ENCODE measurements at regions not wholly inside any gene's neighbourhood (a gene's known extent, or its start where the extent isn't known, plus 50 kb on each side); places are given as distances from the start of the nearest gene placed in this dataset.
A peak's percentile ranks its signal among the peaks of the same experiment; 100 is the strongest.
"Not testable (repeated sequence)": the region's sequence is repeated elsewhere in the genome, so short reads cannot be mapped to it uniquely, and the experiment has no call there.

- TF ChIP-seq, protein P1, sequence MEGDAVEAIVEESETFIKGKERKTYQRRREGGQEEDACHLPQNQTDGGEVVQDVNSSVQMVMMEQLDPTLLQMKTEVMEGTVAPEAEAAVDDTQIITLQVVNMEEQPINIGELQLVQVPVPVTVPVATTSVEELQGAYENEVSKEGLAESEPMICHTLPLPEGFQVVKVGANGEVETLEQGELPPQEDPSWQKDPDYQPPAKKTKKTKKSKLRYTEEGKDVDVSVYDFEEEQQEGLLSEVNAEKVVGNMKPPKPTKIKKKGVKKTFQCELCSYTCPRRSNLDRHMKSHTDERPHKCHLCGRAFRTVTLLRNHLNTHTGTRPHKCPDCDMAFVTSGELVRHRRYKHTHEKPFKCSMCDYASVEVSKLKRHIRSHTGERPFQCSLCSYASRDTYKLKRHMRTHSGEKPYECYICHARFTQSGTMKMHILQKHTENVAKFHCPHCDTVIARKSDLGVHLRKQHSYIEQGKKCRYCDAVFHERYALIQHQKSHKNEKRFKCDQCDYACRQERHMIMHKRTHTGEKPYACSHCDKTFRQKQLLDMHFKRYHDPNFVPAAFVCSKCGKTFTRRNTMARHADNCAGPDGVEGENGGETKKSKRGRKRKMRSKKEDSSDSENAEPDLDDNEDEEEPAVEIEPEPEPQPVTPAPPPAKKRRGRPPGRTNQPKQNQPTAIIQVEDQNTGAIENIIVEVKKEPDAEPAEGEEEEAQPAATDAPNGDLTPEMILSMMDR (IDR thresholded peaks at IDR 0.05), result no peak
- Mint-ChIP-seq H3K4me3 (no peak overlapping the region), H3K4me1 (no peaks in the 10 kb centered on the region), H3K36me3 (no peaks in the 10 kb centered on the region), H3K9me3 (peaks cover 36 to 46% (median 39%) of the 10 kb centered on the region in 7 donors), H3K27me3 (ENCODE audit: low read depth in 3 of 3) (no peaks in the 10 kb centered on the region), H3K27ac (no peak overlapping the region)
- Histone ChIP-seq H3K4me1 (ENCODE audit: control insufficient read depth in 1 of 2, insufficient read depth in 2 of 2, low read length in 2 of 2) (no peaks in the 10 kb centered on the region), H3K9ac (ENCODE audit: insufficient read depth, low read length, poor library complexity, severe bottlenecking) (no peak overlapping the region), H4K20me1 (ENCODE audit: insufficient read depth, low read length) (no peaks in the 10 kb centered on the region), H2AFZ (ENCODE audit: insufficient read depth, low read depth, low read length, poor library complexity, severe bottlenecking) (no peak overlapping the region), H3K27ac (ENCODE audit: low read depth in 1 of 2, low read length in 2 of 2) (no peak overlapping the region), H3K4me2 (replicated peaks; ENCODE audit: extremely low read depth, low read length, poor library complexity, severe bottlenecking) (no peak overlapping the region), H3K9me3 (replicated peaks in 1 of 2; ENCODE audit: control insufficient read depth in 1 of 2, insufficient read depth in 1 of 2, low read length in 2 of 2) (peaks cover 0 to 13% of the 10 kb centered on the region in 2 donors), H3K27me3 (ENCODE audit: control insufficient read depth in 2 of 2, insufficient read depth in 2 of 2, low read length in 2 of 2) (no peaks in the 10 kb centered on the region), H3K79me2 (ENCODE audit: insufficient read depth, low read length) (no peaks in the 10 kb centered on the region), H3K4me3 (replicated peaks in 1 of 3; ENCODE audit: low read depth in 2 of 3, low read length in 3 of 3) (no peak overlapping the region), H3K36me3 (replicated peaks in 1 of 2; ENCODE audit: control insufficient read depth in 1 of 2, insufficient read depth in 2 of 2, low read length in 2 of 2) (no peaks in the 10 kb centered on the region)
- no peak for DNase-seq
- intact Hi-C loops (cut with micrococcal nuclease), result no loop called here
- no CpG with 5 or more reads among the region's 2 CpGs for WGBS (ENCODE audit: insufficient coverage)
Measured at GRCh38 chr1:72986591-72987290, 704.4 kb upstream of the NEGR1 start.

- H4K20me1 ChIP-seq (ENCODE audit: insufficient read depth, low read length); H3K4me2 ChIP-seq (replicated peaks; ENCODE audit: extremely low read depth, low read length, poor library complexity, severe bottlenecking); H3K36me3 Mint-ChIP-seq; H3K79me2 ChIP-seq (ENCODE audit: insufficient read depth, low read length); H3K9ac ChIP-seq (ENCODE audit: insufficient read depth, low read length, poor library complexity, severe bottlenecking); H2AFZ ChIP-seq (ENCODE audit: insufficient read depth, low read depth, low read length, poor library complexity, severe bottlenecking); H3K4me3 Mint-ChIP-seq; intact Hi-C loops (cut with micrococcal nuclease); H3K4me1 ChIP-seq (ENCODE audit: control insufficient read depth in 1 of 2, insufficient read depth in 2 of 2, low read length in 2 of 2); H3K27me3 ChIP-seq (ENCODE audit: control insufficient read depth in 2 of 2, insufficient read depth in 2 of 2, low read length in 2 of 2); H3K4me3 ChIP-seq (replicated peaks in 1 of 3; ENCODE audit: low read depth in 2 of 3, low read length in 3 of 3); DNase-seq; H3K4me1 Mint-ChIP-seq; H3K36me3 ChIP-seq (replicated peaks in 1 of 2; ENCODE audit: control insufficient read depth in 1 of 2, insufficient read depth in 2 of 2, low read length in 2 of 2); H3K27ac ChIP-seq (ENCODE audit: low read depth in 1 of 2, low read length in 2 of 2); H3K27me3 Mint-ChIP-seq (ENCODE audit: low read depth in 3 of 3): not testable (repeated sequence)
- H3K9me3 Mint-ChIP-seq, result peaks cover 23 to 45% (median 30%) of the 10 kb centered on the region in 7 donors
- WGBS (ENCODE audit: insufficient coverage), result 77% methylated on average over 3 of the region's 11 CpGs
- peaks cover 0 to 13% of the 10 kb centered on the region in 2 donors for H3K9me3 ChIP-seq (replicated peaks in 1 of 2; ENCODE audit: control insufficient read depth in 1 of 2, insufficient read depth in 1 of 2, low read length in 2 of 2)
- H3K27ac Mint-ChIP-seq, result peak overlapping the region in 1 of 7 donors; percentile 16
Measured at GRCh38 chr1:72985024-72985423, 702.7 kb upstream of the NEGR1 start.

GRCh38 chr1:72983011-72983410, 700.7 kb upstream of the NEGR1 start:
- peaks cover 18 to 37% (median 23%) of the 10 kb centered on the region in 7 donors for H3K9me3 Mint-ChIP-seq
- H3K27me3 Mint-ChIP-seq (ENCODE audit: low read depth in 3 of 3); H3K36me3 Mint-ChIP-seq; H3K4me1 Mint-ChIP-seq; H3K4me1 ChIP-seq (ENCODE audit: control insufficient read depth in 1 of 2, insufficient read depth in 2 of 2, low read length in 2 of 2); H3K27me3 ChIP-seq (ENCODE audit: control insufficient read depth in 2 of 2, insufficient read depth in 2 of 2, low read length in 2 of 2); H3K4me2 ChIP-seq (replicated peaks; ENCODE audit: extremely low read depth, low read length, poor library complexity, severe bottlenecking); H3K79me2 ChIP-seq (ENCODE audit: insufficient read depth, low read length); H3K9ac ChIP-seq (ENCODE audit: insufficient read depth, low read length, poor library complexity, severe bottlenecking); H3K4me3 Mint-ChIP-seq; H3K4me3 ChIP-seq (replicated peaks in 1 of 3; ENCODE audit: low read depth in 2 of 3, low read length in 3 of 3); H3K27ac ChIP-seq (ENCODE audit: low read depth in 1 of 2, low read length in 2 of 2); H4K20me1 ChIP-seq (ENCODE audit: insufficient read depth, low read length); H3K27ac Mint-ChIP-seq; H3K36me3 ChIP-seq (replicated peaks in 1 of 2; ENCODE audit: control insufficient read depth in 1 of 2, insufficient read depth in 2 of 2, low read length in 2 of 2); intact Hi-C loops (cut with micrococcal nuclease); H2AFZ ChIP-seq (ENCODE audit: insufficient read depth, low read depth, low read length, poor library complexity, severe bottlenecking); DNase-seq: not testable (repeated sequence)
- H3K9me3 ChIP-seq (replicated peaks in 1 of 2; ENCODE audit: control insufficient read depth in 1 of 2, insufficient read depth in 1 of 2, low read length in 2 of 2), result peaks cover 0 to 14% of the 10 kb centered on the region in 2 donors
- WGBS (ENCODE audit: insufficient coverage), result 94% methylated on average over 14 of the region's 15 CpGs
